K562 (cell line): ENCODE measurements at regions not wholly inside any gene's neighbourhood (a gene's known extent, or its start where the extent isn't known, plus 50 kb on each side); places are given as distances from the start of the nearest gene placed in this dataset.
A peak's percentile ranks its signal among the peaks of the same experiment; 100 is the strongest.

Source experiments
- ARID1B ChIP-seq: fragments of 450-650 bp; IDR thresholded peaks from 2 replicates; pipeline ENCODE4 v1.6.1; 2016; ENCODE audit warnings: antibody characterized with exemption, mild to moderate bottlenecking, inconsistent platforms
- HDAC8 ChIP-seq: fragments of 450-650 bp; IDR thresholded peaks from 2 replicates; pipeline ENCODE4 v1.6.1; 2016; ENCODE audit warnings: mild to moderate bottlenecking, missing genetic modification characterization, moderate library complexity, missing compliant biosample characterization
- ILK ChIP-seq: fragments of 450-650 bp; IDR thresholded peaks from 2 replicates; pipeline ENCODE4 v1.6.1; 2016; ENCODE audit warnings: missing genetic modification characterization, low read depth, mild to moderate bottlenecking, missing compliant biosample characterization, moderate library complexity, borderline replicate concordance
- MEF2D ChIP-seq: conservative IDR thresholded peaks from 2 replicates; pipeline ENCODE4 v1.6.1; 2016; ENCODE audit warnings: low read depth, missing genetic modification characterization, missing compliant biosample characterization
- RREB1 ChIP-seq: fragments of 250-450 bp; sonication (Bioruptor Pico); IDR thresholded peaks from 2 replicates; pipeline ENCODE4 v1.4.0; 2020
- ZNF609 ChIP-seq: sonication (generic); formaldehyde crosslinking; IDR thresholded peaks from 2 replicates; pipeline ENCODE4 v1.8.1; 2023; ENCODE audit warnings: missing genetic modification reagents, mild to moderate bottlenecking, borderline replicate concordance

- TF ChIP-seq ARID1B (no peak), MEF2D (tag) (0 out of 2 replicates have a peak, but pooled peaks have one; percentile 41), ZNF609 (CRISPR knock-in tag) (no peak), HDAC8 (no peak), RREB1 (CRISPR knock-in tag) (no peak), ILK (tag) (no peak)
Measured at GRCh38 chr12:93319523-93320050, 58.1 kb upstream of the NUDT4 start (continued).
